Immature natural killer cell (primary cell): ENCODE measurements at regions not wholly inside any gene's neighbourhood (a gene's known extent, or its start where the extent isn't known, plus 50 kb on each side); places are given as distances from the start of the nearest gene placed in this dataset.
A peak's percentile ranks its signal among the peaks of the same experiment; 100 is the strongest.

ENCODE experiments used
- DNase-seq, 3 donors: peaks; one replicate each; pipeline ENCODE4 v3.0.0; 2022; ENCODE audit warnings: mixed read lengths in 1 of 3
- H3K27ac Mint-ChIP-seq, 6 donors: one replicate each; pipeline ENCODE4 v1.8.0; 2020; ENCODE audit warnings: mixed read lengths in 6 of 6, mild to moderate bottlenecking in 5 of 6, inconsistent platforms in 4 of 6, moderate library complexity in 3 of 6
- H3K27me3 Mint-ChIP-seq, 3 donors: one replicate each; pipeline ENCODE4 v1.8.0; 2020 to 2021; ENCODE audit warnings: low read depth in 3 of 3, mild to moderate bottlenecking in 3 of 3, mixed read lengths in 3 of 3, moderate library complexity in 3 of 3, inconsistent platforms in 1 of 3
- H3K36me3 Mint-ChIP-seq, 3 donors: one replicate each; pipeline ENCODE4 v1.8.0; 2020; ENCODE audit warnings: mixed read lengths in 3 of 3, inconsistent platforms in 2 of 3, mild to moderate bottlenecking in 2 of 3
- H3K4me1 Mint-ChIP-seq, 2 donors: one replicate each; pipeline ENCODE4 v1.8.0; 2020; ENCODE audit warnings: inconsistent platforms in 2 of 2, mild to moderate bottlenecking in 2 of 2, mixed read lengths in 2 of 2, moderate library complexity in 1 of 2
- H3K4me3 Mint-ChIP-seq, 5 donors: one replicate each; pipeline ENCODE4 v1.8.0; 2020; ENCODE audit warnings: mild to moderate bottlenecking in 5 of 5, mixed read lengths in 5 of 5, inconsistent platforms in 3 of 5, moderate library complexity in 3 of 5
- H3K9me3 Mint-ChIP-seq, 6 donors: one replicate each; pipeline ENCODE4 v1.8.0; 2020; ENCODE audit warnings: mild to moderate bottlenecking in 6 of 6, mixed read lengths in 6 of 6, inconsistent platforms in 4 of 6, moderate library complexity in 3 of 6

DNA sequence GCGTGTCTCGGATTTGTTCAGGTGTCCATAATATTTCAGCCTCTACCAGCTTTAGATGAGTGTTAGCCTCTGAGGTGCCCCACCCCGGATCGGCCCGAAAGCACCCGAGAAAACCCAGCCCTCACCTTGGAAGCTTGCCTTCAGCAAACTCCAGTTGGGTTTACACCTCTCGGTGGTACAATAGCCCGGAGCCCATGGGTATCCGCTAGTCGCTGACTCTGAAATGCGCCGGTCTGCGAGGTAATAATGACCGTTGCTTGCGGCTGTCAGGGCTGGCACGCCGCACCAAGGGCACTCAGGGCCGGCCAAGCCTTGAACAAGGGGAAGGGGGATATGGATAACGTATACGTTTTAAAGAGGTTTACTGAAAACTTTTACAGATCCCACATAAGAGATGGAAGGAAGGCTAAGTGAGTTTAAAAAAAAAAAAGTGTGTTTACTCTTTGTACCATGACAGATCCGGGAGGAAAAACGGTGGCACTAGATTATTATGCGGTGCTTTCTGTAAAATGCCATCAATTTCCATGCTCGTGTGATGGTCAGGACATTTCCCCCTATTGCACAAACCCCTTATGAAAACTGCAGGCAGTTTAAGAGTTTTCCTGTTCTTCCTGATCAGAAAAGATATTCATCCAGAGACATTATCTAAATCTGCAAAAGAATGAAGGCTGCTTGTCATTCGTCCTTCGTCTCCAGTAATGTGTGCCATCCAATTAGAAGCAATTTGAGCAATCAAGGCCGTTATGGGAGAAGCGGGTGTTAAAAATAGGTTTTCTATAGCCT is 124.2 kb downstream of the TMEM161B start:
- H3K4me3 Mint-ChIP-seq = peak overlapping the region in 1 of 5 donors; percentile 13
- peaks cover 0 to 10% of the 10 kb centered on the region in 2 donors for H3K4me1 Mint-ChIP-seq
- DNase-seq = peak; percentile 7 to 12 (median 9)
- H3K36me3 Mint-ChIP-seq = no peaks in the 10 kb centered on the region
- H3K9me3 Mint-ChIP-seq = peaks cover 0 to 9% (median 3%) of the 10 kb centered on the region in 6 donors
- peaks cover 13 to 29% (median 19%) of the 10 kb centered on the region in 3 donors for H3K27me3 Mint-ChIP-seq
- H3K27ac Mint-ChIP-seq = no peak overlapping the region

DNA sequence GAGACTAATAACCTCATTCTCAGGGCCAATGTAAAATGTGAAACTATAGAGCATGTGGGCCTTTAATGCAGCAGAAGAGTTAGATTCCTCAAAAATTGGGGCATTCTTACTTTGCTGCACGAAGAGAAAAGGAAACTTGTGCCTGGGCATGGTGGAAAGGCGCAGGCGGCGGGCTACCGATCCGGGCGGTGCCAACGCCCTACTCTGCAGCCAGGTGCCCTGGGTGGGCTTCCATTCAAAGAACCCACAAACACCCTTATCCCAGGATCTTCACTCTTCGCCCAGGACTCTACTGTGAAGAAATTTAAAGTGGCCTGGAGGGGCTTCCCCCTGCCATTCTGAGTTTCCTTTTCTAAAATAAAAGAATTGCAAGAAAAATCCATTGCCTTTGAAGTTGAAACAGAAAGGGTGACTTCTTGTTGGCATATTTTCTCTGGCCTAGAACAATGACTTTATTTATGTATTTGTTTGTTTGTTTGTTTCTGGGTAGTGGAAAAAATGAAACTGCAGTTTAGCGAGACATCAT is 124.9 kb downstream of the TMEM161B start:
- Mint-ChIP-seq H3K27me3 (peaks cover 13 to 22% (median 19%) of the 10 kb centered on the region in 3 donors), H3K36me3 (no peaks in the 10 kb centered on the region), H3K27ac (no peak overlapping the region), H3K4me3 (no peak overlapping the region), H3K4me1 (peaks cover 0 to 10% of the 10 kb centered on the region in 2 donors), H3K9me3 (peaks cover 0 to 8% (median 2%) of the 10 kb centered on the region in 6 donors)
- DNase-seq = peak in 2 of 3 donors; percentile 8 to 15

GRCh38 chr5:88142886-88143692 is 125.6 kb downstream of the TMEM161B start:
- H3K36me3 Mint-ChIP-seq = no peaks in the 10 kb centered on the region
- H3K4me3 Mint-ChIP-seq = no peak overlapping the region
- H3K27me3 Mint-ChIP-seq = peaks cover 13 to 21% (median 18%) of the 10 kb centered on the region in 3 donors
- H3K4me1 Mint-ChIP-seq = peaks cover 0 to 10% of the 10 kb centered on the region in 2 donors
- DNase-seq = peak in 2 of 3 donors; percentile 8 to 12
- peaks cover 0 to 8% (median 2%) of the 10 kb centered on the region in 6 donors for H3K9me3 Mint-ChIP-seq
- peak overlapping the region in 1 of 6 donors; percentile 46 for H3K27ac Mint-ChIP-seq

- H3K9me3 Mint-ChIP-seq = peaks cover 0 to 8% (median under 1%) of the 10 kb centered on the region in 6 donors
- peaks cover 13 to 20% (median 16%) of the 10 kb centered on the region in 3 donors for H3K27me3 Mint-ChIP-seq
- H3K4me1 Mint-ChIP-seq = peaks cover 0 to 10% of the 10 kb centered on the region in 2 donors
- H3K27ac Mint-ChIP-seq = no peak overlapping the region
- DNase-seq = peak in 1 of 3 donors; percentile 24
- no peak overlapping the region for H3K4me3 Mint-ChIP-seq
- no peaks in the 10 kb centered on the region for H3K36me3 Mint-ChIP-seq
Observed at GRCh38 chr5:88142636-88142885, 126.1 kb downstream of the TMEM161B start.

- H3K4me1 Mint-ChIP-seq = peaks cover 0 to 10% of the 10 kb centered on the region in 2 donors
- peaks cover 13 to 16% (median 16%) of the 10 kb centered on the region in 3 donors for H3K27me3 Mint-ChIP-seq
- peak; percentile 95 to 97 (median 96) for DNase-seq
- no peak overlapping the region for H3K4me3 Mint-ChIP-seq
- peaks cover 0 to 8% (median under 1%) of the 10 kb centered on the region in 6 donors for H3K9me3 Mint-ChIP-seq
- no peak overlapping the region for H3K27ac Mint-ChIP-seq
- no peaks in the 10 kb centered on the region for H3K36me3 Mint-ChIP-seq
Observed at GRCh38 chr5:88140856-88141752, 127.5 kb downstream of the TMEM161B start.

GRCh38 chr5:88140396-88140855 is 128.2 kb downstream of the TMEM161B start:
- peaks cover 0 to 8% (median under 1%) of the 10 kb centered on the region in 6 donors for H3K9me3 Mint-ChIP-seq
- no peak for DNase-seq
- H3K36me3 Mint-ChIP-seq = no peaks in the 10 kb centered on the region
- peaks cover 0 to 5% of the 10 kb centered on the region in 2 donors for H3K4me1 Mint-ChIP-seq
- no peak overlapping the region for H3K4me3 Mint-ChIP-seq
- no peak overlapping the region for H3K27ac Mint-ChIP-seq
- peaks cover 10 to 11% (median 10%) of the 10 kb centered on the region in 3 donors for H3K27me3 Mint-ChIP-seq

- Mint-ChIP-seq H3K9me3 (peaks cover 0 to 4% (median 0%) of the 10 kb centered on the region in 6 donors), H3K36me3 (no peaks in the 10 kb centered on the region), H3K27ac (no peak overlapping the region), H3K4me1 (no peaks in the 10 kb centered on the region), H3K27me3 (peaks cover 10 to 14% (median 14%) of the 10 kb centered on the region in 3 donors), H3K4me3 (no peak overlapping the region)
- DNase-seq = no peak
Observed at GRCh38 chr5:88130211-88130815, 138.3 kb downstream of the TMEM161B start.

DNA sequence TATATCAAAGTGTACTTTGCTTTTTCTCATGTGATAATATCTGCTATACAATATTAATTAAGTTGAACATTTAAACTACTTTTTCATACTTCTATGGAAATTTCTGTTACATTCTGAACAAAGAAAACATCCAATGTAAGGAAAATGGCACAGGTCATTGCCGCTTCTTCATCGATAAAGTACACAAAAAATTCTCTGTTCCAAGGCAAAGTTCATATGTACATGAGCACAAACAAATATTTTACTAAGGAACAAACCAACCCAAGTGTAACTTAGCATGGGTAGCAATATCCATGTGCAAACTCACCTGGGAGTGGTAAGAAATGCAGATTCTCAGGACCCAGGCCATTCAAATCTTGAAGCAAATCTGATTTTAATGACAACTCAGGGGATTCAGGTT is 139.8 kb downstream of the TMEM161B start:
- no peak for DNase-seq
- no peaks in the 10 kb centered on the region for H3K4me1 Mint-ChIP-seq
- H3K4me3 Mint-ChIP-seq = no peak overlapping the region
- peaks cover 0 to 12% (median 1%) of the 10 kb centered on the region in 6 donors for H3K9me3 Mint-ChIP-seq
- peaks cover 10 to 18% (median 14%) of the 10 kb centered on the region in 3 donors for H3K27me3 Mint-ChIP-seq
- no peak overlapping the region for H3K27ac Mint-ChIP-seq
- no peaks in the 10 kb centered on the region for H3K36me3 Mint-ChIP-seq

DNA sequence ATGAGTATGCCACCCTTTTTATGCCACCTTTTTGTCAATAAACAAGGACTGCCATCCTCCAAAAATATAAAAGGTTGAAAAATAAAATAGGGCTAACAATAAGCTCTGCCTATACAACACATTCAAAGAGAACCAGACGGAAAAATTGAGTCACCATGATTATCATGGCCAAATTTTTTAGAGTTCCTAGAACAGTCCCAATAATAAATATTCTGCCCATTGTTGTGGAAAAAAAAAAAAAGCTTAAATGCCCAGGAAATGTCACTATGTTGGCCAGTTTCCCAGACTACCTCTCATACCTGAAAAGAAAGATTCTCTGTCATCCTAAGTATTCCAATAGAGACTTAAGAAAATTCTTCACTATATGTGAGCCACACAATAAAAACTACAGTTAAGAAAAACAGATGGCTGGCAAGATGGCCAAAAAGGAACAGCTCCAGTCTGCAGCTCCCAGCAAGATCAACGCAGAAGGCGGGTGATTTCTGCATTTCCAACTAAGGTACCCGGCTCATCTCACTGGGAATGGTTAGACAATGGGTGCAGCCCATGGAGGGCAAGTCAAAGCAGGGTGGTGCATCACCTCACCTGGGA is 149.0 kb downstream of the TMEM161B start:
- Mint-ChIP-seq H3K27ac (no peak overlapping the region), H3K36me3 (no peaks in the 10 kb centered on the region), H3K4me1 (no peaks in the 10 kb centered on the region), H3K4me3 (no peak overlapping the region), H3K27me3 (peaks cover 9 to 31% (median 16%) of the 10 kb centered on the region in 3 donors), H3K9me3 (peaks cover 0 to 7% (median 3%) of the 10 kb centered on the region in 6 donors)
- no peak for DNase-seq

GRCh38 chr5:88118179-88118578 is 150.5 kb downstream of the TMEM161B start:
- Mint-ChIP-seq H3K9me3 (peaks cover 0 to 4% (median 0%) of the 10 kb centered on the region in 6 donors), H3K4me3 (no peak overlapping the region), H3K27ac (no peak overlapping the region), H3K27me3 (peaks cover 9 to 25% (median 14%) of the 10 kb centered on the region in 3 donors), H3K4me1 (no peaks in the 10 kb centered on the region), H3K36me3 (no peaks in the 10 kb centered on the region)
- DNase-seq = no peak

DNA sequence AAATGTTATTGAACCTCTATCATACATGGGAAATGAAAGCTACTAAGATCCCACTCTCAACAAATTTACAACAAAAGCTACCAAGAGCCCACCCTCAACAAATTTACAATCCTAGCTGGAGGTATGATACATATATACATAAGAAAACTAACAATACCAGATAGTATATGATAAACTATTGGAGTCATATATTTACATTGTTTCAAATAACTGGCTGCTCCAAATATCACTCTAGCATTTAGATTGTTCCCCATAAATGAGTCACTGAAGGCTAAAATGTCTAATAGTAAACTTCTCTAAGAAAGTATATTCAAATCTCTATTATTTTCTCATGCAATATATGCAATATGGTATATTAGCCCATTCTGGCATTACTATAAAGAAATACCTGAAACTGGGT is 151.1 kb downstream of the TMEM161B start:
- no peaks in the 10 kb centered on the region for H3K4me1 Mint-ChIP-seq
- peaks cover 0 to 4% (median 0%) of the 10 kb centered on the region in 6 donors for H3K9me3 Mint-ChIP-seq
- no peak overlapping the region for H3K4me3 Mint-ChIP-seq
- H3K36me3 Mint-ChIP-seq = no peaks in the 10 kb centered on the region
- H3K27ac Mint-ChIP-seq = no peak overlapping the region
- H3K27me3 Mint-ChIP-seq = peaks cover 8 to 22% (median 11%) of the 10 kb centered on the region in 3 donors
- no peak for DNase-seq

- DNase-seq = no peak
- no peak overlapping the region for H3K27ac Mint-ChIP-seq
- peaks cover 4 to 12% (median 8%) of the 10 kb centered on the region in 3 donors for H3K27me3 Mint-ChIP-seq
- H3K4me1 Mint-ChIP-seq = no peaks in the 10 kb centered on the region
- no peaks in the 10 kb centered on the region for H3K36me3 Mint-ChIP-seq
- H3K4me3 Mint-ChIP-seq = no peak overlapping the region
- H3K9me3 Mint-ChIP-seq = peaks cover 0 to 3% (median 0%) of the 10 kb centered on the region in 6 donors
Observed at GRCh38 chr5:88116396-88116795, 152.2 kb downstream of the TMEM161B start.
